ENCODE measurements at regions not wholly inside any gene's neighbourhood (a gene's known extent, or its start where the extent isn't known, plus 50 kb on each side); places are given as distances from the start of the nearest gene placed in this dataset.

DNA sequence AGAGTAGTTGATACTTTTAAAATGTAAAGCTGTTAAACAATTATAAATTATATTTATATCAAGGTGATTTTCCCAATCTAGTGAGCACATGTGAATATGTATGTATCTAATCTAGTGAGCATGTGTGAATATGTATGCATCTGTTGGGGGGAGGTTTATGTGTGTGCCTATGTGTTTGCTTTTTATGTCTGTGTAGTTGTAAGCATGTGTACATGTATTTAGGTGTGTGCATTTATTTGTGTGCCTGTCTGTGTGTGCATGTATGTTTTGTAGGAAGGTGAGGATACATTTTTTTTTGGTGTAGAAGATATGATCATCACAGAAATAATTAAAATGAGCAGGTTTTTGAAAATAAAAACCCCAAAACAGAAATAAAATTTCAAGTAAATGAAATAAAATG lies 318.9 kb upstream of the CHRM3 start:
- TF ChIP-seq, protein P1, sequence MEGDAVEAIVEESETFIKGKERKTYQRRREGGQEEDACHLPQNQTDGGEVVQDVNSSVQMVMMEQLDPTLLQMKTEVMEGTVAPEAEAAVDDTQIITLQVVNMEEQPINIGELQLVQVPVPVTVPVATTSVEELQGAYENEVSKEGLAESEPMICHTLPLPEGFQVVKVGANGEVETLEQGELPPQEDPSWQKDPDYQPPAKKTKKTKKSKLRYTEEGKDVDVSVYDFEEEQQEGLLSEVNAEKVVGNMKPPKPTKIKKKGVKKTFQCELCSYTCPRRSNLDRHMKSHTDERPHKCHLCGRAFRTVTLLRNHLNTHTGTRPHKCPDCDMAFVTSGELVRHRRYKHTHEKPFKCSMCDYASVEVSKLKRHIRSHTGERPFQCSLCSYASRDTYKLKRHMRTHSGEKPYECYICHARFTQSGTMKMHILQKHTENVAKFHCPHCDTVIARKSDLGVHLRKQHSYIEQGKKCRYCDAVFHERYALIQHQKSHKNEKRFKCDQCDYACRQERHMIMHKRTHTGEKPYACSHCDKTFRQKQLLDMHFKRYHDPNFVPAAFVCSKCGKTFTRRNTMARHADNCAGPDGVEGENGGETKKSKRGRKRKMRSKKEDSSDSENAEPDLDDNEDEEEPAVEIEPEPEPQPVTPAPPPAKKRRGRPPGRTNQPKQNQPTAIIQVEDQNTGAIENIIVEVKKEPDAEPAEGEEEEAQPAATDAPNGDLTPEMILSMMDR (IDR thresholded peaks at IDR 0.05; ENCODE audit: control extremely low read depth, extremely low read depth, low read depth, missing control alignments) = no peak
- no peak for DNase-seq (ENCODE audit: extremely low spot score)
- ChIA-PET CTCF (no interaction called here), POLR2A (no interaction called here)

DNA sequence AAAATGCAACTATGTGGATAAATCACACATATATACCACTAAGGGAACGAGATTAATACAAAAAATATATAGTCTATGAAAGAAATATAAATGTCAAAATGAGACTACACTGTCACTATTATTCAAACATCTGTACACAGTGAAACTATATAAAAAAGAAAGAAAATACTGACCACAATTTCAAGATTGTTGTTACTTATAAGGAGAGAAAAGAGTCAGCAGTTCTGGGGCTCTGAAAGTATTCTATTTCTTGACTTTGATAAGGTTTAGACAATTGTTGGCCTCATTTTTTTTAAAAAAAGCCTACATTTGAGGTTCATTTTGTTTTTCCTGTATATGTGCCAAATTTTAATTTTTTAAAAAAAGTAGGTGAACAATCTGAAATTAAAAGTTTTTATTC lies 319.3 kb upstream of the CHRM3 start:
- CTCF ChIA-PET = no interaction called here
- DNase-seq (ENCODE audit: extremely low spot score) = no peak
- POLR2A ChIA-PET = no interaction called here
- TF ChIP-seq, protein P1 (IDR thresholded peaks at IDR 0.05; ENCODE audit: control extremely low read depth, extremely low read depth, low read depth, missing control alignments) = no peak

DNA sequence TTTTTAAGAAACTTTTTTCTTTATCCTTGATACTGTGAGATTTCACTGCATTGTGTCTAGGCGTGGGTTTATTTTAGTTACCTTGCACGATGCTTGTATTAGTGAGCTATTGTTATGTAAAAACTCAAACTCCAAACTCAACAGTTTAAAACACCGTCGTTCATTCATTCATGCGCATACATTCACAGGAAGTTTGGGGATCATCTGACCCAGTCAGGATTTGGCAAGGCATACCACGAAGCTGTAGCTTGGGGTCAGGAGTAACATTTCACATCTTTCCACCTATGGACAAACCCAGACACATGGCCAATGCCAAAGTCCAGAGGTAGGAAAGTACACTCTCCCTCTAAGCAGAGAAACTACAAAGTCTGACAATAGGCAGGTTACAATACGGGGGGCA lies 324.6 kb upstream of the CHRM3 start:
- ChIA-PET POLR2A (no interaction called here), CTCF (no interaction called here)
- no peak for DNase-seq (ENCODE audit: extremely low spot score)
- TF ChIP-seq, protein P1 (IDR thresholded peaks at IDR 0.05; ENCODE audit: control extremely low read depth, extremely low read depth, low read depth, missing control alignments) = no peak

DNA sequence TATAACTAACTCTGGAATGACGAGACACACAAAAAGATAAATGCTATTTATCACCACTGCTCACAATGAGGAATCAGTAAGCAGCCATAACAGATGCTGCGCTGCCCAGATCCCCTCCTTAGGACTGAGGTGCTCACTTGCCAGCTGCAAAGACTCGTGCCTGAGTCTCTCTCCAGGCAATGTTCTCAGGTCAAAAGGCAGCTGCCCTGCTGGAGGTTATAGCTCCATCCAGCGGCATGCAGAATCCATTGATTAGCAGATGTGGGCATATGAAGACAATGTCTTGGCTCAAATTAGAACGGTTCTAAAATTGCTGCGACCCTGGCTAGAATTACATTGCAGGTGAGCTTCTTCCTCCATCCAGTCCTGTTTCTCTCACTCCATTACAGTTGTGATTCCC lies 328.2 kb upstream of the CHRM3 start:
- no peak for DNase-seq (ENCODE audit: extremely low spot score)
- POLR2A ChIA-PET = no interaction called here
- TF ChIP-seq, protein P1 (IDR thresholded peaks at IDR 0.05; ENCODE audit: control extremely low read depth, extremely low read depth, low read depth, missing control alignments) = no peak
- CTCF ChIA-PET = interaction anchor here (0.8 kb wide), 1 partner anchor 8 kb away, joined by 3 read pairs; no protein-coding TSS in a partner anchor

DNA sequence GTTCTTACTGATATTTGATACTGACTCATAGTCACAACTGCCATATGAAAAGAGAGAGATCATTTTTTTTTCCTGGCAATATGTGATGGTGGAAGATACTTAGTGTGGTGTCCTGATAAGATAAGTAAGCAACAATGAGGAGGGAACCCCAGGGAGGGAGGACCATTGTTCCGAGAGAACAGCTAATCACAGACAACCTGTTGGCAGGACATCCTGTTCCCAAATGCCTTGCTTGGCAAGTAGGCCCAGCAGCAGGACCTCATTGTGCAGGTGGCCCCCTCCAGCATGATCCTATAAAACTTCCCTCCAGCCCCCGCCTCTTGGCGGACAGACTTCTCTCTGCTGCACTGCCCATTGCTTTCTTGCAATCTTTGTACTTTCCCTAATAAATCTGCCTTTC lies 329.4 kb upstream of the CHRM3 start:
- POLR2A ChIA-PET = no interaction called here

DNA sequence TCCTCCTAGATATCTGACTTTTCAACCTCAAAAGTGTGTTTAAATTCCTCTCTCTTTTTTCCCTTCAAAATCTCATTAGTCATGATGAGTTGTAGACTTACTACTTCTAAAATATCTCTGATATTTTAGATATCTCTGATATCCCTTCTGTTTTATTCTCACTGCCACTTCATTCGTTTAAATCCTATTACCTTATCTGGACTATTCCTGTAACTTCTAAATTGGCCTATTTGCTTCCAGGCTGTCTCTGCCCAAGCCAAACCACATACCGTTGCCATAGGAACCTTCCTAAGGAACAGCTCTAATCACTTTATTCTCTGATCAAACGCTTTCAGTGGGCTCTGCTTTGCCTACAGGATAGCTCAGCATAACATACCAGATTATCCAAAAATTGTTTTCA lies 333.1 kb upstream of the CHRM3 start:
- TF ChIP-seq, protein P1 (IDR thresholded peaks at IDR 0.05; ENCODE audit: control extremely low read depth, extremely low read depth, low read depth, missing control alignments) = no peak
- ChIA-PET POLR2A (no interaction called here), CTCF (no interaction called here)
- no peak for DNase-seq (ENCODE audit: extremely low spot score)

More for the DNA sequence above, 329.4 kb upstream of the CHRM3 start:
- TF ChIP-seq, protein P1 (IDR thresholded peaks at IDR 0.05; ENCODE audit: control extremely low read depth, extremely low read depth, low read depth, missing control alignments) = no peak
- DNase-seq (ENCODE audit: extremely low spot score) = no peak
- CTCF ChIA-PET = interaction anchor here (0.9 kb wide), 1 partner anchor 12 kb away, joined by 3 read pairs; no protein-coding TSS in a partner anchor

DNA sequence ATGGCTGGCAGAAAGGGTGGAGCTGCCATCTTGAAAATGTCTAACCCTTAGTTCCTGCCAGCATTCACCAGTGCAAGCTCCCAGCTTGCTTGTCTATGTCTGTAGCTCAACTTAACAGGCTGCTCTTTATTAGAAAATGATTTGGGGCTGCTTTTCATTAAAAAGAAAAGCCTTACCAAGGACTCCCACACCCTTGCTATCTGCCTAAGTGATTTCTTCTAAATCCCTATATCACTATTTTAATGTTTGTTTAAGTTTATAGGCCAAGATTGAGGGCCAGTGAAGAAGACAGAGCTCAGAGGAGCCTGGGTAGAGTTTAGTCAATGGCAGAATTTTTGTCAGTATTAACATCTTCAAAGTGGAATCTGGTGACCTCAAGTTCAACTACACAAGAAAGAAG lies 336.8 kb upstream of the CHRM3 start:
- TF ChIP-seq, protein P1 (IDR thresholded peaks at IDR 0.05; ENCODE audit: control extremely low read depth, extremely low read depth, low read depth, missing control alignments) = no peak
- no peak for DNase-seq (ENCODE audit: extremely low spot score)
- ChIA-PET CTCF (interaction anchor here (0.6 to 2.0 kb wide), 2 partner anchors 9 to 18 kb away, joined by 3 to 6 read pairs; no protein-coding TSS in a partner anchor), POLR2A (no interaction called here)
